Keratinocyte (primary cell): ENCODE measurements at regions not wholly inside any gene's neighbourhood (a gene's known extent, or its start where the extent isn't known, plus 50 kb on each side); places are given as distances from the start of the nearest gene placed in this dataset.
"Not testable (repeated sequence)": the region's sequence is repeated elsewhere in the genome, so short reads cannot be mapped to it uniquely, and the experiment has no call there.

Experiments
- DNase-seq: peaks from one replicate; pipeline ENCODE4 v3.0.0-alpha.2; 2011; ENCODE audit warnings: low read depth, missing footprints, low spot score
- FAIRE-seq: peaks from 2 replicates; lab custom pipeline; 2011; peaks lifted over from hg19 to GRCh38; lab: Jason Lieb, UNC
- H2AFZ ChIP-seq: 2 replicates; pipeline ENCODE4 v1.6.0; 2012; ENCODE audit warnings: low read length, control low read depth, inconsistent platforms; ENCODE audit not compliant: control insufficient read depth
- H3K27ac ChIP-seq: 2 replicates; pipeline ENCODE4 v1.5.1; 2011; ENCODE audit warnings: low read length; ENCODE audit not compliant: control insufficient read depth, insufficient read depth
- H3K27me3 ChIP-seq: 3 replicates; pipeline ENCODE4 v1.6.0; 2011; ENCODE audit warnings: low read length; ENCODE audit not compliant: control insufficient read depth, insufficient read depth; ENCODE audit errors: extremely low read depth
- H3K36me3 ChIP-seq, 2 experiments: 2 replicates in 1 of 2; 3 replicates in 1 of 2; pipeline ENCODE4 v1.5.1; 2011; ENCODE audit warnings: low read length in 2 of 2, mild to moderate bottlenecking in 1 of 2; ENCODE audit not compliant: control insufficient read depth in 2 of 2, insufficient read depth in 2 of 2; ENCODE audit errors: extremely low read depth in 1 of 2
- H3K4me1 ChIP-seq: 3 replicates; pipeline ENCODE4 v1.5.1; 2011; ENCODE audit warnings: low read length; ENCODE audit not compliant: control insufficient read depth, insufficient read depth; ENCODE audit errors: extremely low read depth
- H3K4me2 ChIP-seq: 3 replicates; pipeline ENCODE4 v1.6.0; 2011; ENCODE audit warnings: low read depth, low read length; ENCODE audit not compliant: control insufficient read depth, insufficient read depth; ENCODE audit errors: extremely low read depth
- H3K4me3 ChIP-seq, 3 experiments: fragments of 200-600 bp in 1 of 3; sonication (generic) in 1 of 3; 2 replicates in 2 of 3; 3 replicates in 1 of 3; pipeline ENCODE4 v1.5.1; 2011 to 2016; ENCODE audit warnings: low read length in 3 of 3, mild to moderate bottlenecking in 3 of 3, control low read depth in 2 of 3, inconsistent platforms in 1 of 3, low read depth in 1 of 3, mixed read lengths in 1 of 3, mixed run types in 1 of 3, moderate library complexity in 1 of 3; ENCODE audit not compliant: control insufficient read depth in 2 of 3, insufficient read depth in 2 of 3; ENCODE audit errors: extremely low read depth in 1 of 3
- H3K79me2 ChIP-seq: 2 replicates; pipeline ENCODE4 v1.6.0; 2012; ENCODE audit warnings: low read length; ENCODE audit not compliant: control insufficient read depth, insufficient read depth
- H3K9ac ChIP-seq: 3 replicates; pipeline ENCODE4 v1.6.0; 2011; ENCODE audit warnings: low read length; ENCODE audit not compliant: control insufficient read depth, insufficient read depth; ENCODE audit errors: extremely low read depth
- H3K9me1 ChIP-seq: 3 replicates; pipeline ENCODE4 v1.6.0; 2011; ENCODE audit warnings: low read length; ENCODE audit not compliant: control insufficient read depth, insufficient read depth; ENCODE audit errors: extremely low read depth
- H3K9me3 ChIP-seq: 2 replicates; pipeline ENCODE4 v1.5.1; 2012; ENCODE audit warnings: low read depth, low read length; ENCODE audit not compliant: control insufficient read depth
- H4K20me1 ChIP-seq: 3 replicates; pipeline ENCODE4 v1.6.0; 2011; ENCODE audit warnings: low read length; ENCODE audit not compliant: control insufficient read depth, insufficient read depth; ENCODE audit errors: extremely low read depth
- EZH2 ChIP-seq: IDR thresholded peaks from one replicate; pipeline ENCODE4 v1.6.1; 2012; ENCODE audit warnings: inconsistent platforms, mild to moderate bottlenecking, low read length, moderate library complexity
- dilution Hi-C: fragments of 300-500 bp; cut with MboI; formaldehyde crosslinking; loops from one replicate; pipeline ENCODE4 v1.7.0; 2020; ENCODE audit warnings: low sequenced_read_pairs; ENCODE audit not compliant: extremely low pct_ligation_motif_present
- TF ChIP-seq, protein P1 (sequence below), 3 experiments: IDR thresholded peaks in 1 of 3; conservative IDR thresholded peaks in 1 of 3; optimal IDR thresholded peaks in 1 of 3; 2 replicates in 2 of 3; 3 replicates in 1 of 3; pipeline versions ENCODE3 to v1.5.1; 2011; ENCODE audit warnings: low read length in 3 of 3, mild to moderate bottlenecking in 3 of 3, moderate library complexity in 2 of 3, control low read depth in 1 of 3, inconsistent platforms in 1 of 3; ENCODE audit not compliant: insufficient read depth in 2 of 3; ENCODE audit errors: extremely low read depth in 1 of 3

DNA sequence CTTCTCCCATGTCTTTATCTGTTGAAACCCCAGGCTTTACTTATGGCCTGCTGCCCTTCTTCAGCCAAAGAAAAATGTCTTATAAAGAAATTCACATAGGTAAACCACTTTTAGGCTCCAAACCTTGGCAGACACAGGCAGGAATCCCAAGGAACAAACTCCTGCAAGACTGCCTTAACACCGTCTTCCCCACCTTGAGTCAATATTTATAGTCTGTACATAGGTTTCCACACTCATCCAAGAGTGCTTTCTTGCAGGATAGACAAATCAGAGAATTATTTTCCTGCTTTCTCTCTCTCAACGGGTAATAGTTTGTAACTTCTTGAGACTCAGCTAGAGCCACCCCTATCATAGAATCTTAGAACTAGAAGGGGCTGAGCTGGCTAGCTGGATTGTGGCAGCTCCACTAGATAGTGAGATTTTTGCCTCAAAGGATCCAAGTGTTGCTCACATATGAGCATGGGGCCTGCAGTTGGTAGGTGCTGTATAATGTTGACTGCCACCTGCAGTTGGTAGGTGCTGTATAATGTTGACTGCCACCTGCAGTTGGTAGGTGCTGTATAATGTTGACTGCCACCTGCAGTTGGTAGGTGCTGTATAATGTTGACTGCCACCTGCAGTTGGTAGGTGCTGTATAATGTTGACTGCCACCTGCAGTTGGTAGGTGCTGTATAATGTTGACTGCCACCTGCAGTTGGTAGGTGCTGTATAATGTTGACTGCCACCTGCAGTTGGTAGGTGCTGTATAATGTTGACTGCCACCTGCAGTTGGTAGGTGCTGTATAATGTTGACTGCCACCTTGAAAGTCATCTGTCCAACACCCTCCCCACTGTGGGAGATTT lies 142.5 kb downstream of the MINAR1 start:
- TF ChIP-seq, protein P1, sequence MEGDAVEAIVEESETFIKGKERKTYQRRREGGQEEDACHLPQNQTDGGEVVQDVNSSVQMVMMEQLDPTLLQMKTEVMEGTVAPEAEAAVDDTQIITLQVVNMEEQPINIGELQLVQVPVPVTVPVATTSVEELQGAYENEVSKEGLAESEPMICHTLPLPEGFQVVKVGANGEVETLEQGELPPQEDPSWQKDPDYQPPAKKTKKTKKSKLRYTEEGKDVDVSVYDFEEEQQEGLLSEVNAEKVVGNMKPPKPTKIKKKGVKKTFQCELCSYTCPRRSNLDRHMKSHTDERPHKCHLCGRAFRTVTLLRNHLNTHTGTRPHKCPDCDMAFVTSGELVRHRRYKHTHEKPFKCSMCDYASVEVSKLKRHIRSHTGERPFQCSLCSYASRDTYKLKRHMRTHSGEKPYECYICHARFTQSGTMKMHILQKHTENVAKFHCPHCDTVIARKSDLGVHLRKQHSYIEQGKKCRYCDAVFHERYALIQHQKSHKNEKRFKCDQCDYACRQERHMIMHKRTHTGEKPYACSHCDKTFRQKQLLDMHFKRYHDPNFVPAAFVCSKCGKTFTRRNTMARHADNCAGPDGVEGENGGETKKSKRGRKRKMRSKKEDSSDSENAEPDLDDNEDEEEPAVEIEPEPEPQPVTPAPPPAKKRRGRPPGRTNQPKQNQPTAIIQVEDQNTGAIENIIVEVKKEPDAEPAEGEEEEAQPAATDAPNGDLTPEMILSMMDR (optimal IDR thresholded peaks at IDR 0.05 in 1 of 3, IDR thresholded peaks at IDR 0.05 in 1 of 3, conservative IDR thresholded peaks at IDR 0.05 in 1 of 3; ENCODE audit: extremely low read depth in 1 of 3, insufficient read depth in 2 of 3, low read length in 3 of 3): peak in 1 of 3 experiments; percentile 4
- DNase-seq, H3K79me2 ChIP-seq, H4K20me1 ChIP-seq, H3K27ac ChIP-seq, H3K4me1 ChIP-seq, H3K36me3 ChIP-seq, H3K4me2 ChIP-seq, H3K27me3 ChIP-seq, H3K9me3 ChIP-seq, H3K9ac ChIP-seq, H3K9me1 ChIP-seq, H2AFZ ChIP-seq, H3K4me3 ChIP-seq, FAIRE-seq, dilution Hi-C loops: not testable (repeated sequence)

DNA sequence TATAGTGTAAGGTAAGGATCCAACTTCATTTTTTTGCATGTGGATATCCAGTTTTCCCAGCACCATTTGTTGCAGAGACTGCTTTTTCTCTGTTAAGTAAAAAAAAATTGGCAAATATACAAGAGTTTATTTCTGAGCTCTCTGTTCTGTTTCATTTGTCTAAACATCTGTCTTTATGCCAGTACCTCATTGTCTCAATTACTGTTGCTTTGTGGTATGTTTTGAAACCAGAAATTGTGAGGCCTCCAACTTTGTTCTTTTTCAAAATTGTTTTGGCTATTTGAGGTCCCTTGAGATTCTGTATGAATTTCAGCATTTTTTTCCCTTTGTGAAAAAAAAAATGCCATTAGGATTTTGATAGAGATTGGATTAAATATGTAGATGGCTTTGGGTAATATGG lies 150.5 kb downstream of the MINAR1 start:
- no peaks in the 10 kb centered on the region for H4K20me1 ChIP-seq
- no peak overlapping the region for H3K4me3 ChIP-seq
- H3K27me3 ChIP-seq: no peaks in the 10 kb centered on the region
- FAIRE-seq (no peak), DNase-seq (no peak)
- H3K9ac ChIP-seq: no peak overlapping the region
- H3K4me2 ChIP-seq: no peak overlapping the region
- H3K4me1 ChIP-seq: no peaks in the 10 kb centered on the region
- H3K36me3 ChIP-seq: no peaks in the 10 kb centered on the region
- H3K9me3 ChIP-seq: no peaks in the 10 kb centered on the region
- TF ChIP-seq EZH2: no peak
- TF ChIP-seq, protein P1 (optimal IDR thresholded peaks at IDR 0.05 in 1 of 3, IDR thresholded peaks at IDR 0.05 in 1 of 3, conservative IDR thresholded peaks at IDR 0.05 in 1 of 3; ENCODE audit: extremely low read depth in 1 of 3, insufficient read depth in 2 of 3, low read length in 3 of 3): no peak
- no peaks in the 10 kb centered on the region for H3K9me1 ChIP-seq
- no peak overlapping the region for H2AFZ ChIP-seq
- H3K79me2 ChIP-seq: no peaks in the 10 kb centered on the region
- H3K27ac ChIP-seq: no peak overlapping the region
- dilution Hi-C loops: no loop called here
